Progenitor cell of endocrine pancreas (in vitro differentiated cells): ENCODE measurements at regions not wholly inside any gene's neighbourhood (a gene's known extent, or its start where the extent isn't known, plus 50 kb on each side); places are given as distances from the start of the nearest gene placed in this dataset.

Experiments used
- DNase-seq: peaks from one replicate; pipeline ENCODE4 v3.0.0; 2021; ENCODE audit warnings: low spot score; ENCODE audit not compliant: unreplicated experiment
- H3K27ac Mint-ChIP-seq: 2 replicates; pipeline ENCODE4 v1.8.0; 2021; ENCODE audit warnings: mild to moderate bottlenecking, moderate library complexity, mixed read lengths
- H3K27me3 Mint-ChIP-seq: 2 replicates; pipeline ENCODE4 v1.8.0; 2021; ENCODE audit warnings: mixed read lengths
- H3K36me3 Mint-ChIP-seq: 2 replicates; pipeline ENCODE4 v1.8.0; 2022; ENCODE audit warnings: mixed read lengths; ENCODE audit not compliant: insufficient read depth
- H3K4me1 Mint-ChIP-seq: 2 replicates; pipeline ENCODE4 v1.8.0; 2021; ENCODE audit warnings: low read depth, mixed read lengths
- H3K4me3 Mint-ChIP-seq: 2 replicates; pipeline ENCODE4 v1.8.0; 2021; ENCODE audit warnings: low read depth, mild to moderate bottlenecking, moderate library complexity, mixed read lengths
- H3K9me3 Mint-ChIP-seq: 2 replicates; pipeline ENCODE4 v1.8.0; 2021; ENCODE audit warnings: low read depth, mixed read lengths
- CTCF ChIP-seq: fragments of 200-600 bp; sonication (generic); IDR thresholded peaks from one replicate; pipeline ENCODE4 v1.5.0; 2021; ENCODE audit warnings: antibody characterized with exemption, mild to moderate bottlenecking; ENCODE audit not compliant: unreplicated experiment

- Mint-ChIP-seq H3K27ac (no peak overlapping the region), H3K4me1 (no peaks in the 10 kb centered on the region), H3K9me3 (no peaks in the 10 kb centered on the region), H3K4me3 (no peak overlapping the region), H3K27me3 (no peaks in the 10 kb centered on the region), H3K36me3 (no peaks in the 10 kb centered on the region)
- TF ChIP-seq CTCF: no peak
- no peak for DNase-seq
These were observed 852.7 kb downstream of the EPHA7 start for GRCh38 chr6:92566632-92567031.

- H3K36me3 Mint-ChIP-seq: no peaks in the 10 kb centered on the region
- no peak for DNase-seq
- no peaks in the 10 kb centered on the region for H3K27me3 Mint-ChIP-seq
- H3K9me3 Mint-ChIP-seq: no peaks in the 10 kb centered on the region
- no peak for TF ChIP-seq CTCF
- no peak overlapping the region for H3K27ac Mint-ChIP-seq
- H3K4me3 Mint-ChIP-seq: no peak overlapping the region
- H3K4me1 Mint-ChIP-seq: no peaks in the 10 kb centered on the region
These were observed 855.0 kb downstream of the EPHA7 start for GRCh38 chr6:92564376-92564775.

DNA sequence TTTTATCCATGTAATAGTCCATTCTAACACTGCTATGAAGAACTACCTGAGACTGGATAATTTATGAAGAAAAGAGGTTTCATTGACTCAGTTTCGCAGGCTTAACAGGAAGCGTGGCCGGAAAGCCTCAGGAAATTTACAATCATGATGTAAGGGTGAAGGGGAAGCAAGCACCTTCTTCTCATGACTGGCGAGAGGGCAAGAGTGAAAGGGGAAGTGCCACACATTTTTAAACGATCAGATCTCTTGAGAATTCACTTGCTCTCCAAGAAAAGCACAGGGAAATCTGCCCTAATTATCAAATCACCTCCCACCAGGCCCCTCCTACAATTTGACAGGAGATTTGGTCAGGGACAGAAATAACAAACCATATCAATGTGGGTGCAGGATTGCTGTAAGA is 859.7 kb downstream of the EPHA7 start:
- Mint-ChIP-seq H3K27me3 (no peaks in the 10 kb centered on the region), H3K4me1 (no peaks in the 10 kb centered on the region), H3K27ac (no peak overlapping the region), H3K4me3 (no peak overlapping the region), H3K9me3 (no peaks in the 10 kb centered on the region), H3K36me3 (no peaks in the 10 kb centered on the region)
- DNase-seq: no peak
- TF ChIP-seq CTCF: no peak

DNA sequence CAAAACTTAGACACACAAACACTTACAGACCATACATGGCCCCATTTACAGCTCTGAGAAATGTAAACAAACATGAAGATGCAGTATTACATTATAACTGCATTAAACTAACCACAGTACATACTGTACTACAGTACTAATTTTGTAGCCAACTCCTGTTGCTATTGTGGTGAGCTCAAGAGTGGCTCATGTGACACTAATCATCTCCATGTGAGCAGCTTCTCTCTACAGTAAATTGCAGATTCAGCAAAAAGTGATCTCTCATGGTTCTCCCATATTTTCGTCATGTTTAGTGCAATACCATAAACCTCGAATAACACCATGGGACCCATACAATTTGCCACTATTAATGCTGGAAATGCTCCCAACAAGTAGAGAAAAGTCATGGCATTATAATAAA is 860.4 kb downstream of the EPHA7 start:
- TF ChIP-seq CTCF: no peak
- Mint-ChIP-seq H3K4me3 (no peak overlapping the region), H3K27ac (no peak overlapping the region), H3K9me3 (no peaks in the 10 kb centered on the region), H3K27me3 (no peaks in the 10 kb centered on the region), H3K4me1 (no peaks in the 10 kb centered on the region), H3K36me3 (no peaks in the 10 kb centered on the region)
- DNase-seq: no peak

GRCh38 chr6:92550501-92550900 is 868.9 kb downstream of the EPHA7 start:
- Mint-ChIP-seq H3K4me3 (no peak overlapping the region), H3K4me1 (no peaks in the 10 kb centered on the region), H3K27ac (no peak overlapping the region), H3K9me3 (peaks cover 4% of the 10 kb centered on the region), H3K27me3 (no peaks in the 10 kb centered on the region), H3K36me3 (no peaks in the 10 kb centered on the region)
- DNase-seq: no peak
- no peak for TF ChIP-seq CTCF
